IPS DF 19.7 (cell line): ENCODE measurements at regions not wholly inside any gene's neighbourhood (a gene's known extent, or its start where the extent isn't known, plus 50 kb on each side); places are given as distances from the start of the nearest gene placed in this dataset.
"Not testable (repeated sequence)": the region's sequence is repeated elsewhere in the genome, so short reads cannot be mapped to it uniquely, and the experiment has no call there.

Experiments
- DNase-seq: peaks from one replicate; pipeline ENCODE4 v3.0.0-alpha.2; 2013; ENCODE audit warnings: low read depth, low spot score

GRCh38 chr20:52098186-52098585 lies 93.4 kb downstream of the ZFP64 start:
- no peak for DNase-seq

GRCh38 chr20:52096117-52096516 lies 95.5 kb downstream of the ZFP64 start:
- no peak for DNase-seq

GRCh38 chr20:52094693-52095092 lies 96.9 kb downstream of the ZFP64 start:
- DNase-seq, result no peak

GRCh38 chr20:52093575-52093974 lies 98.0 kb downstream of the ZFP64 start:
- no peak for DNase-seq

- no peak for DNase-seq
Observed at GRCh38 chr20:52090035-52090434, 101.5 kb downstream of the ZFP64 start.

GRCh38 chr20:52087471-52087870 lies 104.1 kb downstream of the ZFP64 start:
- no peak for DNase-seq

- no peak for DNase-seq
Observed at GRCh38 chr20:52086878-52087277, 104.7 kb downstream of the ZFP64 start.

- DNase-seq, result no peak
Observed at GRCh38 chr20:52084727-52085126, 106.9 kb downstream of the ZFP64 start.

- peak; percentile 23 for DNase-seq
Observed at GRCh38 chr20:52083627-52084232, 107.8 kb downstream of the ZFP64 start.

- no peak for DNase-seq
Observed at GRCh38 chr20:52082612-52083011, 109.0 kb downstream of the ZFP64 start.

GRCh38 chr20:52081791-52082190 lies 109.8 kb downstream of the ZFP64 start:
- no peak for DNase-seq

GRCh38 chr20:52081066-52081465 lies 110.5 kb downstream of the ZFP64 start:
- DNase-seq, result no peak

GRCh38 chr20:52078289-52078688 lies 113.3 kb downstream of the ZFP64 start:
- no peak for DNase-seq

- DNase-seq, result no peak
Observed at GRCh38 chr20:52076164-52076563, 115.4 kb downstream of the ZFP64 start.

GRCh38 chr20:52075400-52075799 lies 116.2 kb downstream of the ZFP64 start:
- DNase-seq, result no peak

GRCh38 chr20:52071136-52071535 lies 120.4 kb downstream of the ZFP64 start:
- DNase-seq, result no peak

- DNase-seq, result no peak
Observed at GRCh38 chr20:52064931-52065330, 126.6 kb downstream of the ZFP64 start.

GRCh38 chr20:52062452-52063209 lies 128.9 kb downstream of the ZFP64 start:
- no peak for DNase-seq

GRCh38 chr20:52060794-52061714 lies 130.5 kb downstream of the ZFP64 start:
- DNase-seq, result peak; percentile 68

GRCh38 chr20:52057133-52057532 lies 134.4 kb downstream of the ZFP64 start:
- not testable (repeated sequence) for DNase-seq

GRCh38 chr20:52056203-52057062 lies 135.1 kb downstream of the ZFP64 start:
- DNase-seq, result no peak
